Renal cortical epithelial cell (primary cell): ENCODE measurements at regions not wholly inside any gene's neighbourhood (a gene's known extent, or its start where the extent isn't known, plus 50 kb on each side); places are given as distances from the start of the nearest gene placed in this dataset.

Source experiments
- DNase-seq: peaks from one replicate; pipeline ENCODE4 v3.0.0-alpha.2; 2011; ENCODE audit warnings: low read depth

- no peak for DNase-seq
Observed at GRCh38 chrX:142149919-142150318, 55.2 kb downstream of the MAGEC2 start.

GRCh38 chrX:142134533-142134932 lies 70.6 kb downstream of the MAGEC2 start:
- no peak for DNase-seq

GRCh38 chrX:142096253-142096652 lies 108.8 kb downstream of the MAGEC2 start:
- no peak for DNase-seq

- DNase-seq: no peak
Observed at GRCh38 chrX:142095651-142096245, 109.3 kb downstream of the MAGEC2 start.

GRCh38 chrX:142089193-142089592 lies 115.9 kb downstream of the MAGEC2 start:
- DNase-seq: no peak

- no peak for DNase-seq
Observed at GRCh38 chrX:142084611-142085010, 120.5 kb downstream of the MAGEC2 start.

- DNase-seq: no peak
Observed at GRCh38 chrX:142076633-142077032, 128.5 kb downstream of the MAGEC2 start.

GRCh38 chrX:142068365-142068764 lies 136.7 kb downstream of the MAGEC2 start:
- DNase-seq: no peak

- DNase-seq: no peak
Observed at GRCh38 chrX:142060191-142060590, 144.9 kb downstream of the MAGEC2 start.

- no peak for DNase-seq
Observed at GRCh38 chrX:142054094-142054493, 150.4 kb downstream of the MAGEC1 start.

GRCh38 chrX:142052238-142052637 lies 148.5 kb downstream of the MAGEC1 start:
- no peak for DNase-seq

GRCh38 chrX:142043196-142043595 lies 139.5 kb downstream of the MAGEC1 start:
- no peak for DNase-seq

GRCh38 chrX:142040906-142041305 lies 137.2 kb downstream of the MAGEC1 start:
- DNase-seq: no peak

- no peak for DNase-seq
Observed at GRCh38 chrX:142036116-142036515, 132.4 kb downstream of the MAGEC1 start.

- DNase-seq: no peak
Observed at GRCh38 chrX:142005532-142005931, 101.8 kb downstream of the MAGEC1 start.

- DNase-seq: no peak
Observed at GRCh38 chrX:142002471-142002870, 98.8 kb downstream of the MAGEC1 start.

GRCh38 chrX:142001934-142002333 lies 98.2 kb downstream of the MAGEC1 start:
- no peak for DNase-seq

- peak; percentile 1 for DNase-seq
Observed at GRCh38 chrX:141989815-141990214, 86.1 kb downstream of the MAGEC1 start.

- DNase-seq: no peak
Observed at GRCh38 chrX:141989134-141989533, 85.4 kb downstream of the MAGEC1 start.

GRCh38 chrX:141982296-141982695 lies 78.6 kb downstream of the MAGEC1 start:
- no peak for DNase-seq

- no peak for DNase-seq
Observed at GRCh38 chrX:141975839-141976238, 72.1 kb downstream of the MAGEC1 start.

- DNase-seq: no peak
Observed at GRCh38 chrX:141969706-141970105, 66.0 kb downstream of the MAGEC1 start.

- DNase-seq: no peak
Observed at GRCh38 chrX:141960578-141960977, 56.9 kb downstream of the MAGEC1 start.
